Nucleus accumbens (tissue), 56 donors: ENCODE measurements at regions not wholly inside any gene's neighbourhood (a gene's known extent, or its start where the extent isn't known, plus 50 kb on each side); places are given as distances from the start of the nearest gene placed in this dataset.
A peak's percentile ranks its signal among the peaks of the same experiment; 100 is the strongest.

Experiments
- DNase-seq, 56 donors: peaks; one replicate each; lab custom pipeline; 2025; lab: John Stamatoyannopoulos, UW

DNA sequence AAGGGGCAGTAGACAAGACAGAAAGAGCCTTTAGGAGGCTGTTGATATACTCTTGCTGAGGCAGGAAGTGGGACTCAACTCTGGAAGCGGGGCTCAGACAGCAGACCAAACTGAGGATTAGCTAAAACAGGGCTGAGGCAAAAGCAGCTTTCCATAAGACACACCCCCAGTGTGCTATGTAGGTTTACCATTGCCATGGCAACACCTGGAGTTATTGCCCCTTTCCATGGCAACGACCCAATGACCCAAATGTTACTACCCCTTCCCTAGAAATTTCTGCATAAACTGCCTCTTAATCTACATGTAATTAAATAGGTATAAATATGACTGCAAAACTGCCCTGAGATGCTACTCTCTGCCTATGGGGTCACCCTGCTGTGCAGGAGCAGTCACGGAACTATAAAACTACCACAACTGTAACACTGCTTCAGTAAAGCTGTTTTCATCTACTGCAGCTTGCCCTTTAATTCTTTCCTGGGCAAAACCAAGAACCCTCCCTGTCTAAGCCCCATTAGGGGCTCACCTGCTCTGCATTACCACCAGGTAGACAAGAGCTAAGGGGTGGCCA, 348.4 kb upstream of the PODXL start:
- no peak for DNase-seq

DNA sequence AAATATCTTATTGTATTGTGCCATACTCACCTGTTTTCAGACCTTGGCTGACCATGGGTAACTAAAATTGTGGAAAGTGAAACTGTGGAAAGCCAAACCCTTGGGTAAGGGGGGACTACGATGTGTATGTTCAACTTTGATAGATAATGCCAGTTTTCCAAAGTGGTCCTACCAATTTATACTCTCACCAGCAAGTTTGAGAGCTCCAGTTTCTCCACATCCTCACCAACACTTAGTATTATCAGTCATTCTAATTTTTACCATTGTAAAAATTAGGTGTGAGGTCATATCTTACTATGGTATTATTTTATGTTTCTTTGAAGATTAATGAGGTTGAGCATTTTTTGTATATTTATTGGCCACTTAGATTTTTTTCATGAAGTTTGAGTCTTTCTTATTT, 346.9 kb upstream of the PODXL start:
- no peak for DNase-seq

DNA sequence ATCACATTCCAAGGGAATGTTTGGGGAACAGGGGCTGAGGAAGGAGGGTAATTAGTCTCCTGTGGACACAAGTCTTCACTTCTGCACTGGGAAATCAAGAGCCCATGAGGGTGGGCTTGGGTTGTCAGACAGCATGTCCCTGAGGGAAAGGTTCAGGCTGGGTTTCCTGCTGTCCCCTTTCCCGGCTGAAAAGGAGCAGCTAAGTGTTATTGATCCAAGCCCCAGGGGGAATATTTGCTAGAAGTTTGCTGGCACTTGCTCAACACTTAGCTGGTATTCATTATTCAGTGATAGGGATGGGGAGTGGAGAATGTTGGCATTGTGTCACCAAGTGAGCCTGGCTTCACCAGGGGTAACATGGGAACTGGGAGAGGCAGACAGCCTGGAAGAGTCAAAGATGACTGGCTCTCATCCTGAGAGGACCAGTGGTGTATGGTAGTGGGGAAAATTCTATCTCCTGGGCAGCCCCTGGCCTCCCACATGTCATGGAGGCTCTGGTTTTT, 344.4 kb upstream of the PODXL start:
- no peak for DNase-seq

DNA sequence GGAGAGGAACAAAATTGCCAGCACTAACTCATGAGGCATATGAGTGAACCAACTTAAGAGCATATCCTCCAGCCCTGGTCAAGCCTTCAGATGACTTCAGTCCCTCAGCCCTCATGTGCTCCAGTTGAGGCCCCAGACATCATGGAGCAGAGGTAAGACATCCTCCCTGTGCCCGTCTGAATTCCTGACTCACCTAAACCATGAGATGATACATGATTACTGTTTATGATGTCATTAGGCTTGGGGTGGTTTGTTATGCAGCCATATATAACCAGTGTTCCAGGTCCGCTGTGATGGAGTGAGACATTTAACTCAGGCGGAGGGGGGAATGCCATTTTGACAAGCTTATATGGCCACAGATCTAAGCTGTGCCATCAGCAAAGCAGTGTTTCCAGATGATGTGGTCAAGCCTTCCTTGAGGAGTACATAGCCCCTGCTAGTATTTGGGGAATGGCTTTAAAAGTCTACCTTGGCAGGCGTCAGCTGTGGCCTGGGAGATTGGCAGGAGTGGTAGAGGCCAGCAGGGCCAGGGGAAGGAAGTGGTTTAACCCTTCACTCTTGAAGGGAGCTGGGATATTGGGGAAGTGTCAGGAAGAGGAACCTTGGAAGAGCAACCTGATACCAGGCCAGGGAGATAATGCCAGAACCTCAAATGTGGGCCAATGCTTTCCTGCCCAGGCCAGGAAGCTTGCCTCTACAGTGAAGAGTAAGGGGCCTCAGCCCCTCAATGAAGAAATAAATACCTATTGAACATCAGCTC, 343.0 kb upstream of the PODXL start:
- DNase-seq: no peak

DNA sequence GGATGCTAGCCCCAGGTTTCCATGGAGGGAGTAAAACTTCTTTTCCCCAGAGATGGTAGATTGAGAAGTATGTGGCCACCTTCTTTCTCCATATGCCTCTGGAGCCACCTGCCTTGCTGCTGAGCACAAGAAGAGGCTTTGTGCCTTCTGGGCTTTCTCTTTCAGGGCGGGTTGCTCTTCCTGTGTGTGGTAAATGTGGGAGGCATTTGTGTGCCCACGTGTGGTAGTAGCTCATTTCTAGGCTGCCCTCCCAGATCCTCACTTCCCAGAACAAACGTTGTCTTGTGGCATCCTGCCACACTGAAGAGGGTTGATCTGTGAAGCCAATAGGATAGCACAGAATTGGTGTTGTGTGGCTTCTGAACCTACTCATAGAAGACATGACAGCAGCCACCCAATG, 342.0 kb upstream of the PODXL start:
- no peak for DNase-seq

DNA sequence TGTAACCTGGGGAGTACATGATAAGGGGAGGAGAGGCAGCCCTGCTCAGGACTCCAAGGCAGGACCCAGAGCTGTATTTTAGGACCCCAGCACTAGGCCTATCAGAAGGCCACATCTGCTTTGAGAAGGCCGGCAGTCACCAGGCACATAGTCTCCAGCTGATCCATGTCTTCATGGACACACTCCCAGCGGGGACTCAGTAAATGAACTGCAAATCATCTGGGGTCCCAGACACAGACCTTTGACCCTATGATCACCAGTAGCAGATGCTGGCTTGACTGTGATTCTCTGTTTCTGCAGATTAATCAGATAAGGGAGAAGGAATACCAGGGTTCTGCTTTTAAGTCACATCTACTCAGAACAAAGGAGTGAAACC, 341.4 kb upstream of the PODXL start:
- no peak for DNase-seq

DNA sequence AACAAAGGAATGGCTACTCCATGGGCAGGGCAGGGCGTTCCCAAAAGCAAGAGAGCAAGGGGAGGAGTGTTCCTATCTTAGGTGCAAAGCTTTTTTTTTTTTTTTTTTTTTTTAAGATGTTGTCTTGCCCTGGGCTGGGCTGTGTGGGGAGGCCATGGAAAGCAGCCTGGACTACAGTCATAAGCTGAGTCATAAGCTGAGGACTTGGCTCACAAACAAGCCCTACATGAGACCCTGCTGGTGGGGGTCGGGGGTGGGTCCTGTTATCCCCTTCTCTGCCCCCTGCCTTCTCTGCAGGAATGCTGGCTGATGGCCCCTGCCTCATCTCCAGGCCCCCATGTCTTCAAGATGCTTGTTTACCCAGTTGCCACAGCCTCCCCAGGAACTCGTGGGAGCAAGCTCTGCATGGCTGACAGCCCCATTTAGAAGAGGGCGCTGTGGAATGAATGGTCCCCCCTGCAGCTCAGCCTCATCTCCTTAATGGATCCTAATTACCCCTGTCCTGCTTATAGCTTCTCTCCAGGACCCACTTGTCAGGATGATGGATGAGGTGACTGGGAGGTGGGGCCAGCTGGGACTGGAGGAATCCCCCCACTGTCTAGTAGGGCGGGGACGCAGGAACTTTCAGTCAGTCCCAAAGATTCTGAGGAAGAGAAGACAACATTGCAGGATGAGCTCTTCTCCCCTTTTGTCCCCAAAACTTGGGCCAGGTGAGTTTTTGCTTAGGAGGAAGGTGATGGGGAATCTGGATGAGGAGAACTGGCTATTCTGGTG, 340.8 kb upstream of the PODXL start:
- DNase-seq: no peak

DNA sequence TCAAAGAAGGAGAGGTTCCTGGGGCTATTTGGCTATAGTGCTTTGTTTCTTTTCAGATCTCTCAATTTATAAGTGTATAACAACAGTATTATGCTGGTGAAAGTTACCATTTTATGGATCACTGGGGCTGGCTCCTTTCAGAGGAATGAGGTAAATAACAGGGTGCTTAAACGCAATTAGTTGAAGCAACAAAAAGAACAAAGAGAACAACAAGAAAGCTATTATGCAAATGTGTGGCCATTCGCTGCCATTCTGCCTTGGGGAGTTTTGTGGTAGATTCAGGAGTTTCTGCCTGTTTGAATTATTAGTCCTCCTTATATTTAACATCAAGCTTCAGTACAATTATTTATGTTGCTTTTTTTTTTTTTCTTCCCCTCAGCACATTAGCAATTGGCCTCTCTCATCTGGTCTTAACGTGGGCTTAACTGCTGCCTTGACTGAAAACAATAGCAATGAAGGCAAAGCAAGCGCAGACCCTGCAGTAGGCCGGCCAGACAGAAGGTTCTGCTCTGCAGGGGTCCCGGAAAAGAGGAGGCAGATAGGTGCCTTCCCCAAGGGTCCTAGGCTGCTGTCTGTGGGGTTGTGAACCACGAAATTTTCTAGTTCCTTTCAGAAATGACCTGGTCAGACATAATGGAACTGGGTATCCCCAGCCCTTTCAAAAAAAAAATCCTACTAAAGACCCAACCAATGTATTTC, 339.9 kb upstream of the PODXL start:
- DNase-seq: no peak

DNA sequence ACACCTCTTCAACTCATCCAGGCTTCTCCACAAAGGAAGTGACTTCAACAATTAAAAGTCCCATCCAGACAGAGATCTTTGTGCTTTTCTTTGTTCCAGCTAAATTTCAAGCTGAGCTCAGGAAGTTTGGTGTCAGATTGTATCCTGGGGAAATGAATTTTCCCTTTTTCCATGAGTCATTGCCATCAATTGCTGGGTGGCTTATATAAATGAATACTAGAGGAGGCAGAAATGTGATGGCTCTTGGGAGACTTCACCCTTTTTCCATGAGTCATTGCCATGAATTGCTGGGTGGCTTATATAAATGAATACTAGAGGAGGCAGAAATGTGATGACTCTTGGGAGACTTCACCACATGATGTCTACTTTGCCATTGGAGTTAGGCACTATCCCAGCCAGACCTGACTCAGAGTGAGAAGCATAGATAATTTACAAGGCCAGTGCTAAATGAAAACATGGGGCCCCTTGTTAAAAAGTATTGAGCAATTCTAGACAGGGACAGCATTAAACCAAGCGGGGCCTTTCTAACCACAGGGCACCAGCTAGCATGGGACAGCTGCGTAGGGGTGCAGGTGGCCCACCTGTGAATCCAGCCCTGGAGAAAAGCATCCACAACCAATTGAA, 339.2 kb upstream of the PODXL start:
- DNase-seq: peak in 5 of 56 donors; percentile 9 to 56 (median 26)

DNA sequence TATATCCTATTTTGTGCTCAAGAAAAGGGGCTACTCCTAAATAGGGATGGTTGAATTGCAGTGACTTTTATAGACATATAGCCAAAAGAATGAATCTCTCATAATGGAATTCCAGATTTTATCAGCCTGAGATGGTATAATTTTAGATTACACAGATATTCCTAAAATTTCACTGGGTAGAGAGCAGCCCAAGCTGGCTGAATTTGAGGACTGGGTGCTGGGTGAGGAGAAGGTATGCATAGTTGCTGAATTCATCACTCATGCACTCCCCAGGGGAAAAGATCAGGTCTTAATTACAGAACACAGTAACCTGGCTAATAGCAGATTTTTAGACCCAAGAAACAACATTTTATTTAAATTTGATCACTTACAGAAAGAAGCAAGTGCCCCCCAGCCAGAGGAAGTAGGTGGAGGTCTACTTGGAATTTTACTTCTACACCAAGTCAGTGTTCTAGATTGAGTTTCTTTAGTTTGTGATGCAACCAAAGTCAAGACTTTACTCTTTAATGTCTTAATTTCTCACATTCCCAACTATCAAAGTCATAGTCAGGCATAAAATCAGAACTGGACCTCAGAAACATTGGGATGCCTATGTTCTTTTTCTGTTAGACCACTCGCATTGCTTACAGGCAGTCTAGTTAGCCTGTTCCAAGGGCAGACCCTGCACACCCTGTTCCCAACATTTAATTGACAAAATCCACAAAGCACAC, 337.4 kb upstream of the PODXL start:
- no peak for DNase-seq

DNA sequence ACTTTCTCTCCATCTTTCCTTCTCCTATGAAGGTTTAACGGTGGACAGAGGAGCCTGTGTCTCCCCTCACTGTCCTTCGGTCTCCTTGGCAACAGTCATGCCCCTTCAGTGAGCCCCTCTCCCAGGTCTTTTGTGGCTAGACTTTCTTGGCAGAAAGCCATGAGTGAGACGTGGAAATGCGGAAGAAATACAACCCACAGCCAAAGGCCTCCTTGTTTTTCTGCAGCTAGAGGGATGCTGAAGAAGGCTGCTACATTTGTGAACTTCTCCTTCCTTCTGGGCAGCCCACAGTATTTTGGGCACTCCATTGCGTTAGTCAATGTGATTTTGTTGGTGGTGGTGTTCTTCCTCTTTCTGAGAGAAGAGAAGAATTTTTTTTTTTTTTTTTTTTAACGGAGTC, 333.7 kb upstream of the PODXL start:
- peak in 4 of 56 donors; percentile 2 to 22 (median 4) for DNase-seq

DNA sequence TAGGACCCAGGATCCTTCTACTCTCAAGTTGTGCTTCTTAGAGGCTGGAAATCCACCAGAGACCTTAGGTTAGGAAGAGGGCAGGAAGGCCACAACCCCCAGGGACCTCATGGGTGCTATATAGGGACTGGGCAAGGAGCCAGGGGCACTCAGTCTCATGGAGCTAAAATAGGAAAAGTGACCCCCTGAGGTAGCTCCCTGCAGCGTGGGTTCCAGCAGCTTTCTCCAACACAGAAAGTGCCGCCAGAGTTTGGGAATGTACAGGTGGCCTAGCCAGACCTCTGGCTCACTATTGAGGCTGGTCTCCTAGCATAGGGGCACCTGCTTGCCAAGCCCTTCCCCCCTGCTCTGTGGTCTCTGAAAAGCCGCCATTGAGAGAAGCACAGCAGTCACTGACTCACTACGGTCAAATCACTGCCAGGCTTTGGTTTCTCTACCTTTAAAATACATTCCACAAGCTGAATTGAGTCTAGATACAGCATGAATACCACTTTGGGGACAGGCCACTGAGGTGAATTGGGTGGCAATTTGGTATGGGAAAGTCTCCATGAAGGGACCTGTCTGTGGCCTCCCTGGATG, 333.2 kb upstream of the PODXL start:
- DNase-seq: no peak

DNA sequence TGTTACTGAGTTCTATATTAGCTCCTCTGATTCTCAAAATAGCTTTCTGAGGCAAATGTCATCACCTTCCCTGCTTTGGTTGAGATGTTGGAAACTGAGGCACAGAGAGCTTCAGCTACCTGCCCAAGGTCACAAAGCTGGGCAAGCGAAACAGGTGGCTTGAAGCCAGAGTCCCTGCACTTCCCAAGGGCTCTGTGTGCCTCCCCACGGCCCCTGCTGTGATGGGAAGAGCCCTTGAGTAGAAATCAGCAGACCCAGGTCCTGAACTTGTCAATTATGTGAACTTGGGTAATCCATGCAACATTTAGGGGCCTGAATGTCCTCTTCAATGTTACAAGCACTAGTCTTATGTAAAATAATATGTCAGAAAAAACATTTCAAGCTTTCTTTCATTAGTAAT, 327.3 kb upstream of the PODXL start:
- no peak for DNase-seq

DNA sequence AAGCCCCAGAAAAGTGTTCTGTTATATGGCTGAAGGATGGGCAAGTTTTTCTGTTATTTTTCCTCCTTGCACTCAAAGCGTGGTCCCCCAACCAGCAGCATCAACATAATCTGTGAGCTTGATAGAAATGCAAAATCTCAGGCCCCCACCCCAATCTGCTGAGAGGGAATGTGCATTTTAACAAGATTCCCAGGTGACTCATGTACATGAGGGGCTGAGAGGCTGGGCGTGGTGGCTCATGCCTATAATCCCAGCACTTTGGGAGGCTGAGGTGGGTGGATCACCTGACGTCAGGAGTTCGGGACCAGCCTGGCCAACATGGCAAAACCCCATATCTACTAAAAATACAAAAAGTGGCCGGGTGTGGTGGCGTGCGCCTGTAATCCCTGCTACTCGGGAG, 326.8 kb upstream of the PODXL start:
- DNase-seq: no peak

DNA sequence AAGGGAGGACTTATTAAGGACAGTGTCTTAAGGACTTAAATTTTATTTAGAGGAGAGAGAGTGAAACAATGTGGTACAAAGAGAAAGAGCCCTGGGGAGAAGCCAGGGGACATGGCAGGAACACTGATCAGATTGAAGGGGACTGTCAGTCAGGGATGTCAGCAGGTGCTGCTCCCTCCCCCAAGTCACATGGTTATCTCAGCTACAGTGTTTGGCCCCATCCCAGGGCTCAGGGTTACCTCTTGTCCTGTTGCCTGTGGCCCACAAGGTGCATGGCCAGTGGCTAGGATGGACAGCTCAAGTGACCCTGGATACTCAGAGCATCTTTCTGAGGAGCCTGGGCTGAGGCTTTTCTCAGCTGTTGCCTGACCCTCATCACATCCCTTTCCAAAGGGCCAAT, 325.9 kb upstream of the PODXL start:
- DNase-seq: no peak

DNA sequence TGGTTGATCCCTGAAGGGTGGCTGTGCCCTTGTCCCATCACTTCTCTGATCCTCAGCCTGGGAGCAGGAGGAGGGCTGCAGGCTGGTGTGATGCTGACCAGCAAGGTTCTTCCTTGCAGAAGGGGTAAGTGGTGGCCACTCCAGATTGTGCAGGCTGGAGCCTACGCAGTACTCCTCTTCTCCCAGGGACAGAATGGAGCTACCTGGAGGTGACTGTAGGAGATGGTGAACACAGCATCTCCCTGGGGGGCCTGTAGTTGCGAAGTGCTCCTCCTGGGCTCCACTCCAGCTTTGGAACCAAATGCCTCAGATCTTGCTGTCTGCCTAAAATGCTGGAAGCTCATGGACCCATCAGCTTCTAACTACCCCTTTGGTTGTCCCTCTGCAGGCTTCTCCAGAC, 323.6 kb upstream of the PODXL start:
- DNase-seq: no peak

DNA sequence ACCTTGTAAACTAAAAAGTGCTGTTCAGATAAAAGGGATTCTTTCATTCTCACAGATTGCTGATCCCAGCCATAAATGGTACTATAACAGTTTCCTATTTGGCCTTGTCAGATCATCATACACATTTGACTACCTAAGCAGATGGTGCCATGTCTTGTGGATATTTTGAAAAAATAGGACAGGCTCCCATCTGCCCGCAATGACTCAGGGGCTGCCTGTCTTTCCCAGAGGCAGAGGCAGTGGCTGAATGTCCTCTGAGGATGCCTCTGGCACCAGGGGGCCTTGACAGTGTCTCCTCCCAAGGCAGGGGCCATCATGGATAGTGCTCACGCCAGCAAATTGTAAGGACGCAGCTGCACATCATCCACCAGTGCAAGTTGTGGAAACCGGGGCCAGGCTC, 323.0 kb upstream of the PODXL start:
- no peak for DNase-seq

DNA sequence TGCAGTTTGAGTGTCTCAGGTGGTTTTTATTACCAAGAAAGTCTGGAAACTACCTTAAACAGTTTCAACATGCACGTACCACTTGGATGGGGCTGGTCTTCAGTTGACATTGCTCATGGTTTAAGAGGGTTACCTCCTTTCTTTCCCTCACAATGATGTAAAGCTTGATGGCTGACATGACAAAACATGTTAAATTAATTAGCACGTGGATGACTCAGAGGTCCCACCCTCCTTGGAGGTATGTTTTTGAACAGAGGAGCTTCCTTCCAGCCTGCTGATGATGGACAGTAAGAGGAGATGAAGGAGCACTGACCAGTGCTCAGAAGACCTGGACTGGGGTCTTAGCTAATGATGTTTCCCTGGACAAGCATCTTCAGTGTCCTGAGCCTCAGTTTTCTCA, 322.3 kb upstream of the PODXL start:
- no peak for DNase-seq

DNA sequence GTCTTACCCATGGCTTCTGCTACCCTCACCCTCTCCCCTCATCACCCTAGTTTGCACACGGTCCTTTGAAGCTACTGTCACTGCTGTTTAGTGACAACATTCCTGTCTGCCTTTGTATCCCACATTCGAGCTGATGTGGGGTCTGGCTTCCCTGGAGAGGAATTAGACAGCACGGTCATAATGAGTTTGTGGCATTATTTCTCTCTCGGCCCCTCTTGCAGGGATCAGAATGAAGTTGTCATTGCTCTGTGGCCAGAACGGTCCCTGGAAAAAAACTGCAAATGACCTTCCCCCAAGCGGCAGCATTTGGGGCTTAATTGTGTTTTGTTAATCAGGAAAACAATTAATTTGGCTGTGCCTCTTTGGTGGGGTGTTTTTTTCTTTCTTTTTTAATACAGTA, 317.2 kb upstream of the PODXL start:
- no peak for DNase-seq

DNA sequence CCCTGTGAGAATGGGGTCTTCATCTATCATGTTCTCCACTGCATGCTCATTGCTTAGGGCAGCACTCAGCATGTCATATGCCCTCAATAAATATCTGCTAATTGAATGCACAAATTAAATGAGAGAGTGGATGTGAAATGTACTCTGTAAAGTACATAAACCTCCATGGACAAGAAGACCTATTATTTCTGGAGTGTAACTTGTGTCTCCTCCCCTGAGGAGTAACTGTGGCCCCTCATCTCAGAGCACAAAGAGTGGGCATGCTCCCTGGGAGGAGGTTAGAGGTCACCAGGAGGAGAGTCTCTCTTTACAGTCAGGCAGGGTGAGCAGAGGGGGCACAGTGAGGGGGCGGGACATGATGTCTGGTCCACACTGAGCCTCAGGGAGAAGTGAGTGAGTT, 313.6 kb upstream of the PODXL start:
- DNase-seq: no peak
